Activated B cell treated with CpG ODN at 0.5 μM for 24 hours (primary cell): ENCODE measurements at regions not wholly inside any gene's neighbourhood (a gene's known extent, or its start where the extent isn't known, plus 50 kb on each side); places are given as distances from the start of the nearest gene placed in this dataset.

Experiments used
- ATAC-seq: fragments of 200-7000 bp; cut with Tn5 transposase; one replicate; pipeline ENCODE4 v1.10.0; 2021; ENCODE audit warnings: low read depth, mild to moderate bottlenecking, moderate library complexity
- CTCF ChIA-PET: fragments of 350-600 bp; sonication (Branson Sonifier 250); formaldehyde crosslinking; loops from one replicate; lab custom pipeline; 2021; ENCODE audit warnings: antibody characterized with exemption; lab: Charles Lee
- POLR2A ChIA-PET: fragments of 350-600 bp; sonication (Branson Sonifier 250); formaldehyde crosslinking; loops from one replicate; lab custom pipeline; 2021; ENCODE audit warnings: antibody characterized with exemption; lab: Charles Lee
- DNase-seq: peaks from one replicate; pipeline ENCODE4 v3.0.0; 2022
- H3K27ac Mint-ChIP-seq: one replicate; pipeline ENCODE4 v1.8.0; 2020; ENCODE audit warnings: mixed read lengths
- H3K27me3 Mint-ChIP-seq: one replicate; pipeline ENCODE4 v1.8.0; 2021; ENCODE audit warnings: mixed read lengths
- H3K36me3 Mint-ChIP-seq: one replicate; pipeline ENCODE4 v1.8.0; 2021; ENCODE audit warnings: low read depth, mixed read lengths
- H3K4me1 Mint-ChIP-seq: one replicate; pipeline ENCODE4 v1.8.0; 2021; ENCODE audit warnings: mixed read lengths
- H3K4me3 Mint-ChIP-seq: one replicate; pipeline ENCODE4 v1.8.0; 2020; ENCODE audit warnings: mild to moderate bottlenecking, mixed read lengths
- H3K9me3 Mint-ChIP-seq: one replicate; pipeline ENCODE4 v1.8.0; 2020; ENCODE audit warnings: mixed read lengths
- CTCF ChIP-seq: fragments of 200-600 bp; IDR thresholded peaks from one replicate; pipeline ENCODE4 v1.8.0; 2022; ENCODE audit warnings: antibody characterized with exemption, mild to moderate bottlenecking
- intact Hi-C: fragments of 100-400 bp; cut with micrococcal nuclease; formaldehyde crosslinking; loops from one replicate; pipeline ENCODE4 v1.15.1; 2024

- H3K27me3 Mint-ChIP-seq = no peaks in the 10 kb centered on the region
- ATAC-seq = no peak
- CTCF ChIA-PET = no interaction called here
Observed at GRCh38 chr3:89762405-89762804, 655.0 kb downstream of the EPHA3 start.

GRCh38 chr3:89783341-89783927, 676.0 kb downstream of the EPHA3 start:
- no peak overlapping the region for H3K4me3 Mint-ChIP-seq
- ChIA-PET CTCF (no interaction called here), POLR2A (no interaction called here)
- no peaks in the 10 kb centered on the region for H3K36me3 Mint-ChIP-seq
- ATAC-seq = no peak
- no peaks in the 10 kb centered on the region for H3K4me1 Mint-ChIP-seq
- H3K27me3 Mint-ChIP-seq = no peaks in the 10 kb centered on the region
- DNase-seq = no peak
- intact Hi-C loops = no loop called here
- TF ChIP-seq CTCF = no peak
- H3K27ac Mint-ChIP-seq = no peak overlapping the region
- H3K9me3 Mint-ChIP-seq = peaks cover 8% of the 10 kb centered on the region

More at GRCh38 chr3:89762405-89762804, 655.0 kb downstream of the EPHA3 start:
- Mint-ChIP-seq H3K4me3 (no peak overlapping the region), H3K4me1 (no peaks in the 10 kb centered on the region), H3K36me3 (no peaks in the 10 kb centered on the region), H3K9me3 (peaks cover 7% of the 10 kb centered on the region), H3K27ac (no peak overlapping the region)
- POLR2A ChIA-PET = no interaction called here
- no peak for DNase-seq
- TF ChIP-seq CTCF = no peak
- intact Hi-C loops = no loop called here

- Mint-ChIP-seq H3K4me1 (no peaks in the 10 kb centered on the region), H3K36me3 (no peaks in the 10 kb centered on the region), H3K27ac (no peak overlapping the region), H3K9me3 (peaks cover 4% of the 10 kb centered on the region), H3K27me3 (no peaks in the 10 kb centered on the region), H3K4me3 (no peak overlapping the region)
- POLR2A ChIA-PET = no interaction called here
- DNase-seq (no peak), ATAC-seq (no peak)
- CTCF ChIA-PET = no interaction called here
- intact Hi-C loops = no loop called here
- TF ChIP-seq CTCF = no peak
Observed at GRCh38 chr3:89787485-89787884, 680.1 kb downstream of the EPHA3 start.

GRCh38 chr3:89787979-89788378, 680.6 kb downstream of the EPHA3 start:
- CTCF ChIA-PET = no interaction called here
- ATAC-seq (no peak), DNase-seq (no peak)
- TF ChIP-seq CTCF = no peak
- Mint-ChIP-seq H3K27me3 (no peaks in the 10 kb centered on the region), H3K4me3 (no peak overlapping the region), H3K9me3 (peaks cover 4% of the 10 kb centered on the region), H3K27ac (no peak overlapping the region), H3K4me1 (no peaks in the 10 kb centered on the region), H3K36me3 (no peaks in the 10 kb centered on the region)
- POLR2A ChIA-PET = no interaction called here
- intact Hi-C loops = no loop called here

GRCh38 chr3:89795506-89795905, 688.1 kb downstream of the EPHA3 start:
- no peak for TF ChIP-seq CTCF
- Mint-ChIP-seq H3K4me1 (no peaks in the 10 kb centered on the region), H3K9me3 (peaks cover 8% of the 10 kb centered on the region), H3K27me3 (no peaks in the 10 kb centered on the region), H3K36me3 (no peaks in the 10 kb centered on the region), H3K4me3 (no peak overlapping the region), H3K27ac (no peak overlapping the region)
- ATAC-seq (no peak), DNase-seq (no peak)
- intact Hi-C loops = no loop called here
- POLR2A ChIA-PET = no interaction called here
- CTCF ChIA-PET = no interaction called here
